GM12873 (cell line): ENCODE measurements at regions not wholly inside any gene's neighbourhood (a gene's known extent, or its start where the extent isn't known, plus 50 kb on each side); places are given as distances from the start of the nearest gene placed in this dataset.

Source experiments
- TF ChIP-seq, protein P1 (sequence below): IDR thresholded peaks from 2 replicates; pipeline ENCODE4 v1.5.1; 2012; ENCODE audit warnings: low read depth, mild to moderate bottlenecking, moderate library complexity, low read length, control low read depth; ENCODE audit not compliant: insufficient read depth; ENCODE audit errors: missing control alignments

- TF ChIP-seq, protein P1, sequence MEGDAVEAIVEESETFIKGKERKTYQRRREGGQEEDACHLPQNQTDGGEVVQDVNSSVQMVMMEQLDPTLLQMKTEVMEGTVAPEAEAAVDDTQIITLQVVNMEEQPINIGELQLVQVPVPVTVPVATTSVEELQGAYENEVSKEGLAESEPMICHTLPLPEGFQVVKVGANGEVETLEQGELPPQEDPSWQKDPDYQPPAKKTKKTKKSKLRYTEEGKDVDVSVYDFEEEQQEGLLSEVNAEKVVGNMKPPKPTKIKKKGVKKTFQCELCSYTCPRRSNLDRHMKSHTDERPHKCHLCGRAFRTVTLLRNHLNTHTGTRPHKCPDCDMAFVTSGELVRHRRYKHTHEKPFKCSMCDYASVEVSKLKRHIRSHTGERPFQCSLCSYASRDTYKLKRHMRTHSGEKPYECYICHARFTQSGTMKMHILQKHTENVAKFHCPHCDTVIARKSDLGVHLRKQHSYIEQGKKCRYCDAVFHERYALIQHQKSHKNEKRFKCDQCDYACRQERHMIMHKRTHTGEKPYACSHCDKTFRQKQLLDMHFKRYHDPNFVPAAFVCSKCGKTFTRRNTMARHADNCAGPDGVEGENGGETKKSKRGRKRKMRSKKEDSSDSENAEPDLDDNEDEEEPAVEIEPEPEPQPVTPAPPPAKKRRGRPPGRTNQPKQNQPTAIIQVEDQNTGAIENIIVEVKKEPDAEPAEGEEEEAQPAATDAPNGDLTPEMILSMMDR: no peak
Observed at GRCh38 chr4:176969011-176969410, 176.3 kb upstream of the VEGFC start.

GRCh38 chr4:176970853-176971252 lies 178.1 kb upstream of the VEGFC start:
- TF ChIP-seq, protein P1: no peak

- TF ChIP-seq, protein P1: no peak
Observed at GRCh38 chr4:176971576-176972115, 178.9 kb upstream of the VEGFC start.

DNA sequence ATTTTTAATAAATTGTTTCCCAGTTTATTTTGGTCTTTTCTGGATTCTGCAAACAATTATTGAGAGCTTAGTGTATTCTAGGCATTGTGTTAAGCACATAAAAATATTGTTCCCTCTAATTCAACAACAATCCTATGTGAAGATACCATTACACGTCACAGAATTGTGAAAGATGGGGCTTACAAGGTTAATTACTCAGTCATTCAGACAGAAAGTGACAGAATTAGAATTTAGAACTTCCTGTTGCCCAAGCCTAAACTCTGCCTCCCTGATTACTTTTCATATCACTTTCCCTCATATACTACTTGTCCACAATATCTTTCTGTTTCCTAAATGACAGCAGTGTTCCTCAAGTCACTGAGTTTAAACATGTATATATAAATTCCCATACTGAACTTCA lies 186.7 kb upstream of the VEGFC start:
- TF ChIP-seq, protein P1: no peak

DNA sequence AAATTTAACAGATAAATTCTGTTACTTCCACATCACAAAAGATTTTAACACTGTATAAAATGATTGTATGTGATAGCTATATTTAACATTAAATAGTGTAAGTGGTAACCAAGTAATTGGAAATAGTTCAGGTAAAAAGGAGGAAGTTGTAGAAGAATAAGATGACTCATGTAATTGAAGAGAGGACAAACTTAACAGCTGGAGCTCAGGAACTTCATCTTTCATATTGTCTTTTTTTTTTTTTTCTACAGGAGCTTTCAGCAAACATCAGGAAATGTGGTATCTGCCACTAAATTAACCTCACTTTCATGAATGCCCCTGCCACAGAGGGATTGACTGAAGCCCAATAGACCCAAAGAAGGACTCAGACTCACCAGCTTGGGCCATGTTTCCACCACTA lies 188.4 kb upstream of the VEGFC start:
- TF ChIP-seq, protein P1: no peak

GRCh38 chr4:176981551-176981950 lies 188.8 kb upstream of the VEGFC start:
- TF ChIP-seq, protein P1: no peak

- TF ChIP-seq, protein P1: no peak
Observed at GRCh38 chr4:176988226-176988625, 195.5 kb upstream of the VEGFC start.
